ENCODE measurements at regions not wholly inside any gene's neighbourhood (a gene's known extent, or its start where the extent isn't known, plus 50 kb on each side); places are given as distances from the start of the nearest gene placed in this dataset.

- TF ChIP-seq, protein P1, sequence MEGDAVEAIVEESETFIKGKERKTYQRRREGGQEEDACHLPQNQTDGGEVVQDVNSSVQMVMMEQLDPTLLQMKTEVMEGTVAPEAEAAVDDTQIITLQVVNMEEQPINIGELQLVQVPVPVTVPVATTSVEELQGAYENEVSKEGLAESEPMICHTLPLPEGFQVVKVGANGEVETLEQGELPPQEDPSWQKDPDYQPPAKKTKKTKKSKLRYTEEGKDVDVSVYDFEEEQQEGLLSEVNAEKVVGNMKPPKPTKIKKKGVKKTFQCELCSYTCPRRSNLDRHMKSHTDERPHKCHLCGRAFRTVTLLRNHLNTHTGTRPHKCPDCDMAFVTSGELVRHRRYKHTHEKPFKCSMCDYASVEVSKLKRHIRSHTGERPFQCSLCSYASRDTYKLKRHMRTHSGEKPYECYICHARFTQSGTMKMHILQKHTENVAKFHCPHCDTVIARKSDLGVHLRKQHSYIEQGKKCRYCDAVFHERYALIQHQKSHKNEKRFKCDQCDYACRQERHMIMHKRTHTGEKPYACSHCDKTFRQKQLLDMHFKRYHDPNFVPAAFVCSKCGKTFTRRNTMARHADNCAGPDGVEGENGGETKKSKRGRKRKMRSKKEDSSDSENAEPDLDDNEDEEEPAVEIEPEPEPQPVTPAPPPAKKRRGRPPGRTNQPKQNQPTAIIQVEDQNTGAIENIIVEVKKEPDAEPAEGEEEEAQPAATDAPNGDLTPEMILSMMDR (IDR thresholded peaks at IDR 0.05) = no peak
- TF ChIP-seq POLR2A (IDR thresholded peaks at IDR 0.05) = no peak
Observed at GRCh38 chr6:135113860-135114259, 59.2 kb upstream of the HBS1L start.

Data from Peyer's patch (tissue), 4 donors.